A673 (cell line): ENCODE measurements at regions not wholly inside any gene's neighbourhood (a gene's known extent, or its start where the extent isn't known, plus 50 kb on each side); places are given as distances from the start of the nearest gene placed in this dataset.

Source experiments
- BruUV-seq: library from RNA; stranded (reverse); fragments of 400-500 nt; replicated peaks from 2 replicates; lab custom pipeline; 2021; lab: Mats Ljungman, UMichigan
- CTCF ChIA-PET: fragments of 300-600 bp; sonication (Branson Sonifier 250); formaldehyde crosslinking; loops from one replicate; lab custom pipeline; 2022; ENCODE audit warnings: antibody characterized with exemption; lab: Charles Lee
- POLR2A ChIA-PET: fragments of 300-600 bp; sonication (Branson Sonifier 250); formaldehyde crosslinking; loops from one replicate; lab custom pipeline; 2022; ENCODE audit warnings: antibody characterized with exemption; ENCODE audit not compliant: low non-redundant PET; lab: Charles Lee
- DNase-seq: peaks from one replicate; pipeline ENCODE4 v3.0.0-alpha.2; 2015; ENCODE audit warnings: low spot score
- H3K27ac ChIP-seq: fragments of 200-600 bp; sonication (generic); 2 replicates; pipeline ENCODE4 v1.5.1; 2016; ENCODE audit warnings: mixed run types, low read depth, mild to moderate bottlenecking, mixed read lengths, antibody characterized with exemption, low read length; ENCODE audit not compliant: poor library complexity, severe bottlenecking
- H3K27me3 ChIP-seq: fragments of 200-600 bp; sonication (generic); replicated peaks from 2 replicates; pipeline ENCODE4 v1.6.1; 2017; ENCODE audit warnings: mixed run types, low read depth, mild to moderate bottlenecking, mixed read lengths, antibody characterized with exemption, low read length; ENCODE audit not compliant: insufficient read depth, poor library complexity
- H3K36me3 ChIP-seq: fragments of 200-600 bp; sonication (generic); 2 replicates; pipeline ENCODE4 v1.6.1; 2016; ENCODE audit warnings: mixed run types, mild to moderate bottlenecking, mixed read lengths, antibody characterized with exemption, low read length; ENCODE audit not compliant: insufficient read depth, poor library complexity, severe bottlenecking
- H3K4me1 ChIP-seq: fragments of 200-600 bp; sonication (generic); 2 replicates; pipeline ENCODE4 v1.6.1; 2017; ENCODE audit warnings: mixed run types, mild to moderate bottlenecking, mixed read lengths, antibody characterized with exemption, low read length; ENCODE audit not compliant: insufficient read depth, poor library complexity, severe bottlenecking
- H3K4me3 ChIP-seq: fragments of 200-600 bp; sonication (generic); 2 replicates; pipeline ENCODE4 v1.5.1; 2016; ENCODE audit warnings: low read depth, mixed run types, mild to moderate bottlenecking, mixed read lengths, low read length; ENCODE audit not compliant: poor library complexity, severe bottlenecking
- H3K9me3 ChIP-seq: fragments of 200-600 bp; sonication (generic); 2 replicates; pipeline ENCODE4 v1.6.1; 2016; ENCODE audit warnings: mixed run types, low read depth, mild to moderate bottlenecking, mixed read lengths, antibody characterized with exemption, low read length; ENCODE audit not compliant: poor library complexity, severe bottlenecking
- EZH2 ChIP-seq: fragments of 200-600 bp; sonication (generic); IDR thresholded peaks from 2 replicates; pipeline ENCODE4 v1.6.1; 2017; ENCODE audit warnings: borderline replicate concordance, low read depth, mild to moderate bottlenecking, mixed read lengths, antibody characterized with exemption, low read length; ENCODE audit not compliant: poor library complexity, severe bottlenecking
- intact Hi-C: fragments of 100-400 bp; cut with micrococcal nuclease; formaldehyde crosslinking; loops from one replicate; pipeline ENCODE4 v1.10.0; 2022; ENCODE audit not compliant: unreplicated experiment
- TF ChIP-seq, protein P1 (sequence below): fragments of 300-800, 200-600 bp; sonication (generic); conservative IDR thresholded peaks from 2 replicates; pipeline ENCODE4 v1.5.1; 2017; ENCODE audit warnings: low read depth, mild to moderate bottlenecking, antibody characterized with exemption, low read length, moderate library complexity, mixed read lengths

DNA sequence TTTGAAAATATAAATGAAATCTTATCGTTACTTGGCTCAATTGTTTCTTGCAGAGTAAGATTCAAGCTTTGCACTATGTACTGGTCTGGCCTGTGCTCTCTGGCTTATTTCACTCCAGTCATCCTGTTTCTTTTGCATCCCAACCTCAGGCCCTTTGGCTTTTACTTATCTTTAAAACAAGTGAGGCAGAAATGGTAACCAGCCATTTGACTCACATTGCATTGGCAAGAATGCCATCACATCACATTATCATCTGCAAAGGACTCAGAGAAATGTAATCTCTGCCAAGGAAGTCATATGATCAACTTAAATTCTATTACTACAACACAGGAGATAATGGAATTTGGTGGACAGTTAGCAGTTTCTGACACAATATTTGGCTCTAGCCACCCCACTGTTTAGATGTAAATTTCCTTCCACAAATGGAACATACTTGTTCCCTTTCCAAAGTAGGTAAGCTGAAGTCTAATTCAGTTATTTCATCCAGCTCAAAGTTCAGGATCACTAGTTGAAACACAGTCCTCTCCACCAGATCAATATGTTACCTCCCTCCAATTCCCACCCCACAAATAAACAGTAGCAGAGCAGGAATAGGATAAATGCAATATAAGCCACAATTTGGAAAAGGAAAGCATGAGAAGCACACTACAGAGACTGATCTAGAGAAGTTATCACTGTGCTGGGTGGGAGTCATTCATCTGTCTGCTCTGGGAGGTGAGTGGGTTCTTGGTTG lies 65.0 kb upstream of the DSC1 start:
- Histone ChIP-seq H3K9me3 (no peaks in the 10 kb centered on the region), H3K4me1 (no peaks in the 10 kb centered on the region), H3K27ac (no peak overlapping the region), H3K27me3 (no peaks in the 10 kb centered on the region), H3K36me3 (no peaks in the 10 kb centered on the region), H3K4me3 (no peak overlapping the region)
- intact Hi-C loops = no loop called here
- no TSS peak for BruUV-seq
- CTCF ChIA-PET = no interaction called here
- POLR2A ChIA-PET = no interaction called here
- no peak for DNase-seq
- TF ChIP-seq, protein P1, sequence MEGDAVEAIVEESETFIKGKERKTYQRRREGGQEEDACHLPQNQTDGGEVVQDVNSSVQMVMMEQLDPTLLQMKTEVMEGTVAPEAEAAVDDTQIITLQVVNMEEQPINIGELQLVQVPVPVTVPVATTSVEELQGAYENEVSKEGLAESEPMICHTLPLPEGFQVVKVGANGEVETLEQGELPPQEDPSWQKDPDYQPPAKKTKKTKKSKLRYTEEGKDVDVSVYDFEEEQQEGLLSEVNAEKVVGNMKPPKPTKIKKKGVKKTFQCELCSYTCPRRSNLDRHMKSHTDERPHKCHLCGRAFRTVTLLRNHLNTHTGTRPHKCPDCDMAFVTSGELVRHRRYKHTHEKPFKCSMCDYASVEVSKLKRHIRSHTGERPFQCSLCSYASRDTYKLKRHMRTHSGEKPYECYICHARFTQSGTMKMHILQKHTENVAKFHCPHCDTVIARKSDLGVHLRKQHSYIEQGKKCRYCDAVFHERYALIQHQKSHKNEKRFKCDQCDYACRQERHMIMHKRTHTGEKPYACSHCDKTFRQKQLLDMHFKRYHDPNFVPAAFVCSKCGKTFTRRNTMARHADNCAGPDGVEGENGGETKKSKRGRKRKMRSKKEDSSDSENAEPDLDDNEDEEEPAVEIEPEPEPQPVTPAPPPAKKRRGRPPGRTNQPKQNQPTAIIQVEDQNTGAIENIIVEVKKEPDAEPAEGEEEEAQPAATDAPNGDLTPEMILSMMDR = no peak
- TF ChIP-seq EZH2 = no peak

DNA sequence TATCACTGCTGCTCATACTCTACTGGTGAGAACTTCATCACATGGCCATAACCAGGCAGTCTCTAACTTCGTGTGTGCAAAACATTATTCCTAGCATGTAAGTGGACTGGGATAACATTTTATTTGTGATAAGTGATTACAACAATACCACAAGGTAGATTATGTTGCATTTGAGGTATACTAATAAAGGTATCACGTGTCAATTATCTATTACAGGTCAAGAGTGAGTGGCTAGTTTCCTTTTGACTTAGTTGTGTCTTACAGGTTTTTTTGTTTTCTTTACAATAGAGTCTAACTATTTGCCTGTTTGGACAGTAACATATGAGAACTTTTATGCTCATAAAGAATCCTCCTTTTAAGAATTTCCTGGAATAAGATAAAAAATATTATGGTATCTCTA lies 67.2 kb upstream of the DSC1 start:
- Histone ChIP-seq H3K27me3 (no peaks in the 10 kb centered on the region), H3K9me3 (no peaks in the 10 kb centered on the region), H3K27ac (no peak overlapping the region), H3K36me3 (no peaks in the 10 kb centered on the region), H3K4me1 (no peaks in the 10 kb centered on the region), H3K4me3 (no peak overlapping the region)
- CTCF ChIA-PET = no interaction called here
- intact Hi-C loops = no loop called here
- TF ChIP-seq EZH2 = no peak
- TF ChIP-seq, protein P1 = no peak
- POLR2A ChIA-PET = no interaction called here
- BruUV-seq = no TSS peak
- no peak for DNase-seq

DNA sequence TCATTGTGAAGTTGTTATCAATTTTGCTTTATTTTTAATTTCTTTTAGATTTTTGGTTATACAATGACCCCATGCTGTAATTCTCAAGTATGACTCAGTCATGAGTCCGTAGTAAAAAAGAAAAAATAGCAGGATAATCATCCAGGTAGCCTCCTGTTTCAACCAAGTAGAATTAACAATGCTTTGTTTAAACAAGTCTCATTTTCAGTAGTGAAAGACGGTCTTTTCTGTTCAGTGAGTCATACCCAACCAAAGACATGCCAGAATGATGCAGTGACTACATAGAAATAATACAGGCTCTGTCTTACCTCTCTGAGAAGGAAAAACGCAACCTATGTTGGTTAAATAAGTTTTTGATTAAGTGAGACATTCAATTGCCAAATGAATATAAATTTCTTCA lies 67.8 kb upstream of the DSC1 start:
- H3K27ac ChIP-seq = no peak overlapping the region
- no peak for DNase-seq
- TF ChIP-seq, protein P1 = no peak
- TF ChIP-seq EZH2 = no peak
- H3K4me3 ChIP-seq = no peak overlapping the region
- intact Hi-C loops = no loop called here
- no TSS peak for BruUV-seq
- ChIA-PET CTCF (no interaction called here), POLR2A (no interaction called here)
- no peaks in the 10 kb centered on the region for H3K36me3 ChIP-seq
- H3K4me1 ChIP-seq = no peaks in the 10 kb centered on the region
- H3K27me3 ChIP-seq = no peaks in the 10 kb centered on the region
- H3K9me3 ChIP-seq = no peaks in the 10 kb centered on the region
